EH (cell line): ENCODE measurements at regions not wholly inside any gene's neighbourhood (a gene's known extent, or its start where the extent isn't known, plus 50 kb on each side); places are given as distances from the start of the nearest gene placed in this dataset.

ENCODE experiments used
- DNase-seq: peaks from one replicate; pipeline ENCODE4 v3.0.0-alpha.2; 2015; ENCODE audit warnings: low read depth

DNA sequence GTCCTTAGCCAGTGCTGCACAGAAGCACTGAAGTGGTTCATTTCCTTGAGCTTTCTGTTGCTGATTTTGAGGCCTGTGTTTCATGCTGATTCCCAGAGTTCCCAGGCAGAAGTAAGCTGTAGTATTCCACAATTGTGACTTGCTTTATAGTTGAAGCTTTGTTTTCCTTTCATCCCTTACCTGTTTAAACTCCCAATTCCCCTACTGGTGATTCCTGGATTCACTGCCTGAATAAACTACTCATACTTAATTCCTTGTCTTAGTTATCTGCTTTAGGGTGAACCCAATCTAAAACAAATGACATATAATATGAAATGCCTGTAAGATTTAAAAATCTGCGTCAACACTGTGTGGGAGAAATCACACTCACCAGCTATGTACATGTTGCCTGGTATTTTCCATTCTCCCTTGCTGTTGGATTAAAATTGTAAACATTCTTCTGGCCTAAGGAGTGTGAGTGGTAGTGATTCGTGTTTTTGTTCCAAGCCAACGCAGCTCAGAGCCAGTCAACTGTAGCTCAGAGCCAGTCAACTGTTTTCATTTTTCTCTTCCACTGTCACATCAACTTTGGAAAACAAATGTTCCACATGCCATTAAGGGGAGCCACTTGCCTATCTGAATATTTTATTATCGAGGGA, 879.4 kb downstream of the MRPL39 start:
- DNase-seq = no peak

DNA sequence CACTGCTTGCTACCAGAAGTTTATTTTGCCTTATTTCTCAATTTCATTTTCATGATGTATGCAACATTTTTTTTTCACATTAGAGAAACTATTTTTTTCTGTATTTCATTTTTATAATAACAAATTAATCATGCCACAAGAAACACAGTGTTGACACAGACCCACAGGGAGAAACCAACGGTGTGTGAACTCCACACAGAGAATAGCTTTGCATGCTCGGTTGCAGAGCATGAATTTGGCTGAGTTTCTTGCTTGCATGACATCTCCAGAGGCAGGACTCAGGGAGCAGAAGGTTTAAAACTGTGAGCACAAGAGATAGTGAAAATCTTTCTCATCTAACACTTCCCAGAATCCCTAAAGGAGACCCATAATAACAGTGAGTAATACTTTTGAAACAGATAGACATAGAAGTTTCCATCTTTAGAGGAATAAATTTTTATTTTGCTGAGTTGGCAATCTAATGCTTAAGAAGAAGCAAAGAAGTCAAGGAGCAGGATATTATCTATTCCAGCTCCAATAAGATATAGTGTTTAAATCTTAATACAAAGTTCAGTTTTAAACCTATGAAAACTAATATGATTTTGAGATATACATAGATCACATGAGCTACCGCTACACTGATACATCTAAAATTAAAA, 890.9 kb downstream of the MRPL39 start:
- DNase-seq = no peak

DNA sequence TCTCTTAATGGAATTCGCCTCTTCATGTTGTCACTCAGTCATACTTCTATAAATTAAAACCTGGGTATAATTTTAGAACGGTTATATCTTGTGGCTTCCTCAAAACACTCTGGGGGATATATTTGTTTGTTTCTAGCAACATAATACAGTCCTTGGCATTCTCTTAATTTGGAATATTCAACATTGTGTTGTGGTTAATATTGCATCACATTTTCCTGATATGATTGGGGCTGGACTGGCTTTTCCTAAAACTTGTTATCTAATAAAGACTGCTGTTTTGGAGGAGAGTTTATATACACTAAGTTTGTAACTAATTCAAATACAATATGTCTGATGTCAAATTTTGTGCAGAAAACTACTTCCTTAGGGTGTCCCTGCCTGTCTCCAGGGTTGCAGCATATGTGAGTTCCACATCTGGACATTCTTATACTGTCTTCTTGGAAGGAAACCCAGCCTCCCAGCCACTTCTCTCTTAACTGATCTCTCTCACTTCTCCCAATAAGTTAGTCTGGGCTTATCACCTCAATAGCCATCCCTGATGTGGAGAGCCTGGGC, 892.6 kb downstream of the MRPL39 start:
- DNase-seq = no peak

DNA sequence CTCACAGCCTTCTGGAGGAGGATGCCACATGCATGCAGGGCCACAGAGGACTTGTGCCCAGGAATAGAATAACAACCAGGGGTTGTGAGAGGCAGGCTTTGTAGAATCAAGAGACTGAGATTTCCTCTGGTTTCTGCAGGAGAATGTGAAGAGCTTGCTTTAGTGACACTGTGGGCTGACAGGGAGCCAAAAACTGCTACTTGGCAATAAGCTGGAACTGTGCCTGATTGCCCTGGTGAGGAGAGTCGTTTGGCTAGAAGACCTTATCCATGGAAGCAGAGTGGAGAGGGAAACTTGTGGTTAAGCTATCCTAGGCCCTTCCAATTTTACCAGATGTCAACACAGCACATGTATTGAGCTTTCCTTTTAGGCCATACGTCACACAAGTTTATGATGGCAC, 902.1 kb downstream of the MRPL39 start:
- no peak for DNase-seq

DNA sequence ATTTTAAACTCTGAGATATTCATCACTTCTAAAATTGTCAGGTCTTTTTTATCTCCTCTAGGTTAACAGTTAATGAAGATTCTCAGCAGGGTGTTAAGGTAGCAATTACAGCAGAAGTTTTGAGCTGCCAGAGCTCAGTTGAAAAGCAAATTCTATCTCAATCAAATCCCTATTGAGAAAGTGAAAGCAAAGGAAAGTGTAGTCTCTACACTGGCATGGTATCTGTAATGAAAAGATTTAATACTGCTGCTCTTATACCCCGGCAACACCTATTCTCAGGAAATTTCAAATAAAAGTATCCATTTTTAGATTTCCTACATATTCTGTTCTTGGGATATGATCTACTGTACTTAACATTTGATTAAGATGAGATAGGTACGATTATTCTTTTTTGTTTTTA, 913.5 kb downstream of the MRPL39 start:
- DNase-seq = no peak

DNA sequence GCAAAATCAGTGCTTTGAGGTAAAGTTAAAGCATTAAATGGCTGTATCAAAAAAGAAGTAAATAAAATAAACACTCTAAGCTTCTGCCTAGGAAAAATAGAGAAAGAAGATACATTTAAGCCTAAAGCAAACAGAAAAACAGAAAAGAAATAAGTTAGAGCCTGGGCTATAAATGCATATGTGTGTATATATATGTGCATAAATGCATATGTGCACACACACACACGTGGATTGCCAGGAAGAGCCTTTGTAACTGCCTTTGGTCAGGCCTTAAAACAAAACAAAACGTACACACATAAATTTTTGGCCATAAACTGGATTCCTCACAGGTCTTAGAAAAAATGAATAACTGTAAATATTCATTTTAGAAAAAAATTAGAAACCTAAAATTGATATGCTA, 925.8 kb downstream of the MRPL39 start:
- no peak for DNase-seq

DNA sequence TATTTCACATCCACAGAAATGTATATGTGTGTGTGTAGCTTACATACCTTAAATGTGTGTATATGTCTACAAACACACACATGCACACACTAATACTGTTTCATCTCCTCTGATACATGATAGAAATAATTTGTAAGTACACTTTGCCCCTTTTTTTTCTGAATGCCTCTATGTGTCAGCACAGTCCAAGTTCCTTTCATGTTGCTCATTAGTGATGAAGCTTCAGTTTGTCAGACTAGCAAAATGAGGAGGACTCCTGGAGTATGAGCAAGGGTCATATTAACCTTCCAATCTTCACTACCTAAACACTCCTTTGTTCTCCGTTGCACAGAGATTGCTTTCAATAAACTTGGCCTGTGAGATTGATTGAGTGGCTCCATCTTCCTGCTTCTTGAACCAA, 935.4 kb downstream of the MRPL39 start:
- no peak for DNase-seq

DNA sequence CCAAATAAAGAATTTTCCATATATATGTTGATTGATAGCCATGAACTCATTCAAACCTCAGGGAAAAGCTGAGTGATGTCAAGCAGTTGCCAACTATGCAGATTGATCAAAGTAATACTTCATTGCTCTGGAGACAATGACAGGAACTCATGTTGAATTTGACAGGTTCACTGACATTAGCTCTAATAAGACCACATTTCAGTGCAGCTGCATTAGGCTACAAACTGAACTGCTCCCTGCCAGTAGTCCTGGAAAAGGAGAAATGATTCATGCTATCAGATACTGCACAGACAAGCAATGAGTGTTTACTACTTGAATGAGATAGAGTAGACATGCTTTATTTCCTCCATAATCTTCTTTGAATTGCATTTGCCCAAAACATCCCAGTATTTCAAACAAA, 948.4 kb downstream of the MRPL39 start:
- no peak for DNase-seq

DNA sequence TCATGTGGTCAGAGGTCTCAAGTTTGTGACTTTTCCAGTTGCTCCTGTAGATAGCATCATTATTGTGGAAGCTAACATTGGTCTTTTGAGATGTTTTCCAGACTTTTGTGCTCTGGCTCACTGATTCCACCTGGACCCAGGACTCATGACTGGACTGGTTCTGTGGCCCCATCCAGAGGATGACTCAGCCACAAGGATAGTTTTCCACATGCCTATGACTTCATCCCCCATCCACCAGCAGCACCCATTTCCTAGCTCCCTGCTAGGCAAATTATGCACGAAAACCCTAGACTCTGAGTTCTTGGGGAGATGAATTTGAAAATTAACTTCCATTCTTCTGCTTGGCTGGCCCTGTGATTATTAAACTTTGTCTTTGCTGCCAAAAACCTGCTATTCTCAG, 949.3 kb downstream of the MRPL39 start:
- DNase-seq = no peak

DNA sequence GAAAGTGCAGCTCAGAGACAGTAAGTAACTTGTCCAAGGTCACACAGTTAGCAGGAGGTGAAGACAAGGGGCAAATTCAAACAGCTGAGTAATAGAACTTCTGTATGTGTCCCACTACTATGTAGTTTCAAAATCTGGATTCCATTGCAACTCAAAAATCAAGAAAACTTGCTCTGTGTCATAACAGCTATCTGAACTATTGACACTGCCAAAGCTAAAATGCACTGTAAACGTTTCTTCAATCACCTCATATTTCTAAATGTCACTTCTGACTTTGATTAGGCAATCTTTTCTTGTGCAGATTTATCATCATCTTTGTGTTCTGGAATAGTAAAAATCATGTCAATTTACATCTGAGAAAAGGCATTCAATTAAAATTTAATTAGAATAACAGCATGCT, 957.6 kb downstream of the MRPL39 start:
- DNase-seq = no peak

DNA sequence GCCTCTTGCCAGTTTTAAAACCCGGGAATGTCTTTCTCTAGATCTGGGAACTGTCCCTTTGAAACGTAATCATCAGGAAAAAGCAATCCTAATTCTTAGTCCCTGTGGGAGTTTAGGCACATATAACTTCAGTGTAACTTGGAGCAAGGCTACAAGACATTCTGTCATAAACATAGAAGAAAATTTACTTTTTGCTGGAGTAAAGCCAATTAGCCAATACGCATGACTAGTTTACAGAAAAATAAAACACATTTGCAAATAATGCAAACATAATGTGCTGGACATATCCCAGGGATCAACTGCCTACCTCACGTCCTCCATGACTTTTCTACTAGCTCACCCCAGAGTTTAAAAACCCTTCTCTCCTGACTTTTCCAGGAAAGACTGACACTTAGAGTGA, 970.6 kb downstream of the MRPL39 start:
- DNase-seq = no peak

DNA sequence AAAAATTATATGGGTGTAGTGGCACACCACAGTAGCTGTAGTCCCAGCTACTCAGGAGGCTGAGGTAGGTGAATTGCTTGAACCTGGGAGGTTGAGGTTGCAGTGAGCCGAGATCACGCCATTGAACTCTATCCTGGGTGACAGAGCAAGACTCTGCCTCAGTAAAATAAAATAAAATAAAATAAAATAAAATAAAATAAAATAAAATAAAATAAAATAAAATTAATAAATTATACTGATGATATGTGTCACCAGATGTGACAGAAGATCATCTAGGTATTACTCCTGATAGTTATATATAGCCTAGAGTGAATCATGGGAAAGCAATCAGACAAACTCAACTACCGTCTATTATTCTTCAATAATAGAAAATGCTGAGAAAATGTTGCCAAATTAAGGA, 972.5 kb downstream of the MRPL39 start:
- DNase-seq = no peak

DNA sequence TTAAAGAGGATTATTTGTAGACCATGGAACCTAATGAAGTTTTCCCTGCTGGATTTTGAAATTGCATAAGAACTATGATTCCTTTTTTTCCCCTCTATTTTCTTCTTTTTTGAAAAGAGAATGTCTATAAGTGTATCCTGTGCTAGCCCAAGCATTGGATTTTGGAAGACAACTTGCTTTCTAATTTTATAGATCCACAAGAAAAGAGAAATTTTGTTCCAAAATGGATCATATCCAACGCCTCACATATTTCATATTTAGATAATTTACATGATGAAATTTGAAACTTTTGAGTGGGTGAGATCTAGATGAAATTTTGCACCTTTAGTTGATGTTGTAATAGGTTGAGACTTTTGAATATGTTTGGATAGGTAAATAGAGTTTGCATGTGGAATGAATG, 978.7 kb downstream of the MRPL39 start:
- DNase-seq = no peak

DNA sequence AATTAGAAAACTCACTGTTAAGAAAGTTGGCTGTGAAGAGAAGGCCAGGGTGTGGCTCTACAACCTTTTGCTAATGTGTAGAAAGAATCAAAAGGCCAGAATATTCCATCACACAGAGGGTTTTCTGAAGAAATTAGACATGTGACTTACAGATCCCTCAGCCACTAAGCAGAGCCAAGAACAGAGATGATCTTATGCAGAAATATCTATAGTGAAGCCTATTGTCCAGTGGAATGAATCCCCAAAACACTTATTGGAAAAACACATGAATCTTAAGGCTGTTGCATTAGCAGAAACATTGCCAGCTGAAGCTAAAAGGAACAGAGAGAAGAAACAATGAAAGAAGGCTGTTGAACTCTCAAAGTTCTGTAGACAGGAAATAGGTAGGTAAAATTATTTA, 979.2 kb downstream of the MRPL39 start:
- no peak for DNase-seq

DNA sequence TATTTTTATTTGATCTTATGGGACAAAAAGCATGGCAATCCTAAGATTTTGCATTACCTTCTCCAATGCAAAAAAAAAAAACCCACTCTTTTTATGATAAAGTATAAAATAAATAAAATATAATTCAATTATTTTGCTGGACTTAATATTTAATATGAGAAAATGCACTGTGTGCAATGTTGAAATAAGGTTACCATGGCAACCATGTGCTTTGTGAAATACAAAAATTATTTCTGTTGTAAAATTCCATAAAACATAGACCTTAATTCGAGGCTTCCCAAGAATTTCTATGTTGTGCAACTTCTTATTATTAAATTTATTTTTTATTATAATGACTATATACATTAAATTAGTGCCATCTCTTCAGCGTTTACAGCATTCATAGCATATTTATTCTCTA, 989.5 kb downstream of the MRPL39 start:
- no peak for DNase-seq

DNA sequence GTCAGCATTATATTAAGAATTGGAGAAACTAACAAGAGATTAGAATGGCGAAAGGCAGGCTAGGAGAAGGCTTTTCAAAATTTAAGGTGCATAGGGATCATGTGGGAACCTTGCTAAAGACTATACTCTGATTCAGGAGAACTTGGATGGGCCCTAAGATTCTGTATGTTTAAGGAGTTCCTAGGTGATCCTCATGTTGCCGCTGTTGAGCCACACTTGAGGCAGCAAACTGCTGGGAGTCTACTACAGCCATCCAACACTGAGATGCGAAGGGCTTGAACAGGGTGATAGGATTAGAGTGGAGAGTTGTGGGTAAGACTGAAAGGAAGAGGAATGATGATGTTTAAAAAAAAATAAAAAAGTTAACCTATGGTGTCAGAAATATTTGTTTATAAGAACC, 1013.2 kb downstream of the MRPL39 start:
- no peak for DNase-seq

DNA sequence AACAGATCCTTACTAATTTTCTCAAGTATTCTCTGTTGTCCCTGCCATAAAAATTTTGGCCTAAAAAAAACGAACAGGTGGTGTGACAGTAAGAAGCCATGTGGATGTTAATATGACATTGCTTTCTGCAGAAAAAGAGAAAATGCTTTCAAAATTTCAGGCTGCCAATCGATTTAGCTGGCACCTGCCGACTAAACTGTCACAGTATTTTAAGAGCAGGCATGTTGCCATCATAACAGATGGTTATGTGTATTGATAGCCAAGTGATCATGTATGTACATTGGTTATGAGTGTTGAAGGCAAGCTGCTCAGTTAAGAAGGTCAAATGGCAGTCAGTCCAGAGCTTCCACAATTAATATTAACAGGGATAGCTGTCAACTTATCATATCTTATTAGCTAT, 1017.0 kb downstream of the MRPL39 start:
- DNase-seq = no peak

DNA sequence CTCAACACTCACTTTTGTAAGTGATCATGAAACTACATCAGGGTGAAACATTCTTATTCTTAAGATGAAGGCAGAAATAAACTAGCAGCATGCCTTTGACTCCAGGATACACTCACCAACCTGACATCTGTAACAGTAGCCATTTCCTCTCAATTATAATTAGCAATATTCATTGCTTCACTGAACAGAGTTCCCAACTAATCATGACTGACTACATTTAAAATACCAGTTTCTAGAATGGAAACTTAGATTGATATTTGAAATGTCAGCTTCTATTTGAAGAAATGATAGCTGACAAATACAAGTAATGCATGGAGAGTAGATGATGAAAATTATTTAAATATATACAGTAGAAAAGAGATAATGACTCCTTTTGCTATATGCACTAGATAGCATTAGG, 1023.8 kb downstream of the MRPL39 start:
- DNase-seq = no peak

DNA sequence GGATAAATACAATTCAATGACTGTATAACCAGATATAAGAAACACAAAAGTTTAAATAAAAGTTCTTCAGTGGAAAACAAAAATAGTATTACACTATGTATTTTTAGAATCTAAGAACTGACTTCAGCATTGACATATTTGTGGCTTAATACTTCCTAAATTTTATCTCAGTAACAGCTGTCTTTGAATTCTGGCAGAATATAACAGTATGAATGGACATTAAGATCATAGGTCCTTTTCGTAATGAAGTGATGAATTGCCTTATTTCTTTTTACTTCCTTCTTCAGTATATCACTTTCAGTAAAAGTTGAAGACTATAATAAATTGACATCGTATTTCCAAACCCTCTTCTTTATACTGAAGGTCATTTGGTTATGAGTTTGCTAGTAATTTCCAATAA, 1030.0 kb downstream of the MRPL39 start:
- no peak for DNase-seq

DNA sequence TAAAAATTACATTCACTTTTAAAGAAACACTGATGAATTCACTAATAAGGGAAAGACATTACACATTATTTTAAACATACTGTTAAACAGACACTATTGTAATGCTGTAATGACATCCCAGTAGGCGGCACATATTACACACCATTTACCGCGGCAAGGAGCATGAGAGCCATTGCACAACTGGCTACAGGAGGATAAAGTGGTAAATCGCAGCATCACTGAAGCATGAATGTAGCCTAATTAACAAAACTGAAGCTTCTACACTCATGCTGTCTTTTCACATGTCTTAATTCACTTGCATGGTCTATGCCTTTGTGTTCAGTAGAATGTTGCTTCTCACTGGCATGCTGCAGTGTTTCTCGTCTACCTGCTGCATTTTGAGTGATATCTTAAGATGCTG, 1046.0 kb downstream of the MRPL39 start:
- no peak for DNase-seq

DNA sequence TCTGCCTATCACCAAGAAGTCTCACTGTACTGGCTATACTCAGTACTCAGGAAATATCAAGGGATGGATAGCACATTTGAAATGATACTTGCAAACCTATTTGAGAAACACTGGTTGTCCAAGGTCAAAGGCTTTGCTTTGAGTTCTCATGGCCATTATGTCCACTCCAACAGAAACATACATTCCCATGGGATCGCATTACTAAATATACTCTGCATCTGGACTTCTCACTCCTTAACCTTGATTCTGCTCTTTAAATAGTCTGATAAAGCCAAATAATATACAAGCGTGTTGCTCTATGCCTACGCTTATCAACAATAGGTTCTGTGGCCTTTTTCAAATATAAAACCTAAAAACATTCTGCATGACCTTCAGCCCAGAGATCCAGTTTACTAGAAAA, 1054.8 kb downstream of the MRPL39 start:
- no peak for DNase-seq

DNA sequence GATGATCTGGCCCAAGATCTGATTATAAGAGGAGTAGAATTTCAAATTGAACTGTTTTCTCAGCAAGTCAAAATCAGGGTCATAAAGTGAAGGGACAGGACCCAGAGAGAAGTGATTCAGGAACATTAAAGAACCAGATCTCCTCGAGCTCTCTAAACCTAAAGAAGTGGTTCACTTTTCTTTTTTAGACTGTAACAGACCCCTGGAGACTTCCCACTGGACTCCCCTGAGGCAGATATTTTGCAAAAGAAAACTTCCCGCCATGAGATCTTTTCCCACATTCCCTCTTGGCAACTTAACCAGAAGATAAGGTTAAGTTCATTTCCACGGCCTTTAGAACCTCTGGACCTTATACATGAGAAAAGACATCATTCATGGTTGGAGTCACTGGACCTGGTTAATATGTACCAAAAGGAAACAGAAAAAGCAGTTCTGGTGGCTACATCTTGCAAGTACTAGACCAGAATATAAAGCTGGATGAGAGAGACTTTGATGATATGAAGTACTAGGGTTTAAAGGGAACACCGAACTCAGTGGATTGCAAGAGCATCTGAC, 1061.4 kb downstream of the MRPL39 start:
- DNase-seq = no peak

DNA sequence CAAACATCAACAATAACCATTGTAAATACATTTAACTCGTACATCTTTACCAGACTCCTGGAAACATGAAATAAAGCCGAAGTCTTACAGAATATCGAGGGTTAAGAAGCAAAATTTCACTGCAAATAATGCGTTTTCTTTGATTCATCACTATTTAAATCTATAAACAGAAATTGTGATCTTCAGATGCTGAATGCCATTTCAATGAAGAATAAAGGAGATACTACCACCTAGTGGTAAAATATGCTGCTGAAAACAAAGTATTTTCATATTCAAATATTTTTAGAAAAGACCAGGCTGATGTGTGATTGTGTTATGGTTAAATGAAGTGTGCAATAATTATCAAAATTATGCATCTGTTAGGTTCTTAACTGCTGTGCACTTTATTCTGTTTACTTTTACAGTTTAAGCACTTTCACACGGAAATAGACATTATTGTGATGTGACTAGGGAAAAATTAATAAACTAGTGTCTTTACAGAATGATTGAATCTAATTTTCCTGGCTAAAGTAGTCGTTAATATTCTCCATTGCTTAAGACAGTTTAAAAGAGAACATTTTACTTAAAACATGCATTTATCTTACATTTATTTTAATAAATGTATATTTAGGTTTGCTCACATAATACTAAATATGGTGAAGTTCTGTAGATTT, 1093.1 kb downstream of the MRPL39 start:
- no peak for DNase-seq
